Cardiac muscle cell (in vitro differentiated cells and primary cell): ENCODE measurements at regions not wholly inside any gene's neighbourhood (a gene's known extent, or its start where the extent isn't known, plus 50 kb on each side); places are given as distances from the start of the nearest gene placed in this dataset.

Source experiments
- DNase-seq, 2 donors: peaks; one replicate each; pipeline versions ENCODE4 v3.0.0 to v3.0.0-alpha.2; 2010 to 2017; ENCODE audit warnings: low read depth in 1 of 2, low spot score in 1 of 2
- H3K27ac ChIP-seq: fragments of 200-600 bp; sonication (generic); 2 replicates; pipeline ENCODE4 v1.5.1; 2016
- H3K27me3 ChIP-seq: fragments of 200-600 bp; sonication (generic); 2 replicates; pipeline ENCODE4 v1.6.0; 2016; ENCODE audit warnings: control low read depth
- H3K36me3 ChIP-seq: fragments of 200-600 bp; sonication (generic); 2 replicates; pipeline ENCODE4 v1.5.1; 2016; ENCODE audit warnings: control low read depth
- H3K4me1 ChIP-seq: fragments of 200-600 bp; sonication (generic); 2 replicates; pipeline ENCODE4 v1.8.1; 2017; ENCODE audit warnings: low read depth, mild to moderate bottlenecking, mixed run types
- H3K4me3 ChIP-seq: fragments of 200-600 bp; sonication (generic); 2 replicates; pipeline ENCODE4 v1.5.1; 2016; ENCODE audit warnings: mild to moderate bottlenecking
- H3K9me3 ChIP-seq: fragments of 200-600 bp; sonication (generic); 2 replicates; pipeline ENCODE4 v1.5.1; 2017; ENCODE audit warnings: low read depth, mild to moderate bottlenecking, control low read depth
- TF ChIP-seq, protein P1 (sequence below): IDR thresholded peaks from 2 replicates; pipeline ENCODE4 v1.5.1; 2012; ENCODE audit warnings: low read depth, mild to moderate bottlenecking, low read length

DNA sequence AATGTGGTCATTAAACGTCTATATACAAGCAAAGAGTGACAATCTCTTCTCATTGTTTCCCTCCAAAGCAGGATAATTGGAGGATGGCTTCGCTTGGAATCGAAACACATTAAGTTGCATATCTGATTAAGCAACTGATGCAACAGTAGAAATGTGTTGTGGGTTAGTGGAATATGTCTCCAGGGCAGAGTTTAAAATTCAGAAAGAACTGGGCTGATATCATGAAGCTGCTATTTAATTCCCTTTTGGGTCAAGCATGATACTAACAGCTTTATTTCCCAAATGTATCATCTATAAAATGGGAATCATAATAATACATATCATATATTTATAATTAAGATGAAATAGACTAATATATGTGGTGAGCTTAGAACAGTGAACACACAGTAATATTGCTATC, 1763.0 kb upstream of the C9orf72 start:
- no peak for DNase-seq
- TF ChIP-seq, protein P1, sequence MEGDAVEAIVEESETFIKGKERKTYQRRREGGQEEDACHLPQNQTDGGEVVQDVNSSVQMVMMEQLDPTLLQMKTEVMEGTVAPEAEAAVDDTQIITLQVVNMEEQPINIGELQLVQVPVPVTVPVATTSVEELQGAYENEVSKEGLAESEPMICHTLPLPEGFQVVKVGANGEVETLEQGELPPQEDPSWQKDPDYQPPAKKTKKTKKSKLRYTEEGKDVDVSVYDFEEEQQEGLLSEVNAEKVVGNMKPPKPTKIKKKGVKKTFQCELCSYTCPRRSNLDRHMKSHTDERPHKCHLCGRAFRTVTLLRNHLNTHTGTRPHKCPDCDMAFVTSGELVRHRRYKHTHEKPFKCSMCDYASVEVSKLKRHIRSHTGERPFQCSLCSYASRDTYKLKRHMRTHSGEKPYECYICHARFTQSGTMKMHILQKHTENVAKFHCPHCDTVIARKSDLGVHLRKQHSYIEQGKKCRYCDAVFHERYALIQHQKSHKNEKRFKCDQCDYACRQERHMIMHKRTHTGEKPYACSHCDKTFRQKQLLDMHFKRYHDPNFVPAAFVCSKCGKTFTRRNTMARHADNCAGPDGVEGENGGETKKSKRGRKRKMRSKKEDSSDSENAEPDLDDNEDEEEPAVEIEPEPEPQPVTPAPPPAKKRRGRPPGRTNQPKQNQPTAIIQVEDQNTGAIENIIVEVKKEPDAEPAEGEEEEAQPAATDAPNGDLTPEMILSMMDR, result no peak
- Histone ChIP-seq H3K36me3 (no peaks in the 10 kb centered on the region), H3K27ac (no peak overlapping the region), H3K4me1 (no peaks in the 10 kb centered on the region), H3K9me3 (no peaks in the 10 kb centered on the region), H3K27me3 (no peaks in the 10 kb centered on the region), H3K4me3 (no peak overlapping the region)

DNA sequence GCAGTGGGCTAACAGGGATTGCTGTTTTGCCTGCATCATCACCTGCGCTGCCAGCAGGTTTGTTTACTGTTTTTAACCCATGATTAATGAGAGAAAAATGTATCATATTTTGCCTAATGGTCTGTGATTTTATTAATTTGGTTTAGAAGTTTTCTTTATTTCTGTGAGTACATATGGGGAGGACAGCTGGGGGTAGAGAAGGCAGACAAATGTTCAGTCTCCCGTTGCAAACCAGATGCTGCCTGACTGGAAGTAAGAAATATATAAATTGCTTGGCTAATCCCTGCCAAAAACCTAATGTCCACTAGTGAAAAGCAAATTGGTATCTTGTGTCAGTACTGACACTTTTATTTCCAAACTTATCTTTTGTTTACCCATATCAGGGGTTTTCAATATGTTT, 1766.1 kb upstream of the C9orf72 start:
- Histone ChIP-seq H3K9me3 (no peaks in the 10 kb centered on the region), H3K27me3 (no peaks in the 10 kb centered on the region), H3K4me3 (no peak overlapping the region), H3K36me3 (no peaks in the 10 kb centered on the region), H3K27ac (no peak overlapping the region), H3K4me1 (no peaks in the 10 kb centered on the region)
- TF ChIP-seq, protein P1, result no peak
- no peak for DNase-seq

DNA sequence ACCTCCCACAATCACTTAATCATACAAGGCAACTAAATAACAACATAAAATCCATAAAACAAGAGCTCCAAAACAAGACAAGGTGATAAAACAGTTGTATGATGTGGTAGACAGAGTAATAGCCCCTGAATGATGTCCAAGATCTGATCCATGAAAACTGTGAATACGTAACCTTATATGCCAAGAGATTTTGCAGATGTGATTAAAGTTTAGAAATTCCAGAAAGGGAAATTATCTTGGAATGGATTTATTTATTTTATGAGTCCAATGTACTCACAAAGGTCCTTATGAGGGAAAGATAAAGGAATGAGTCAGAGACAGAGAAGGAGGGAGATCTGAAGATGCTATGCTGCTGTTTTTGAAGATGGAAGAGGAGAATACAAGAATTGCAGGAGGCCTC, 1775.7 kb upstream of the C9orf72 start:
- DNase-seq, result peak in 1 of 2 donors; percentile 5
- Histone ChIP-seq H3K4me1 (no peaks in the 10 kb centered on the region), H3K27me3 (no peaks in the 10 kb centered on the region), H3K36me3 (no peaks in the 10 kb centered on the region), H3K4me3 (no peak overlapping the region), H3K9me3 (no peaks in the 10 kb centered on the region), H3K27ac (no peak overlapping the region)
- TF ChIP-seq, protein P1, result no peak

DNA sequence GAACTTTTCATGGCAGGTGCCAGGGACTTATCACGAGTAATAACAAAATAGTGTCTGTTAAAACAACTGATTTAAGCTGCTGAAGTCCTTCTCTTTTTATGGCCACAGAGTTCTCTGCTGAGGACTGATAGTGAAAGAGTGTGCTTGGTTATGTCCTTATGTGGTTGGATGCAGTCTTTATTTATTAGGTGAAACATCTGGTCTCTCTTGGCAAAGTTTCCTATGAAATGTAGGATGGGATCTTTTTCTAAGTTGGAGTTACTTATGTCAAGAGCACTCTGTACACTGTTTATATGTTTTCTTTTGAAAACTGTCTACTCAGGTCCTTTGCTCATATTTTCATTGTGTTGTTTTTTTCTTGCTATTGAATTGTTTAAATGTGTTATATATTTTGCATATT, 1816.1 kb upstream of the C9orf72 start:
- Histone ChIP-seq H3K4me1 (no peaks in the 10 kb centered on the region), H3K27ac (no peak overlapping the region), H3K9me3 (no peaks in the 10 kb centered on the region), H3K36me3 (no peaks in the 10 kb centered on the region), H3K27me3 (no peaks in the 10 kb centered on the region), H3K4me3 (no peak overlapping the region)
- no peak for DNase-seq
- TF ChIP-seq, protein P1, result no peak

DNA sequence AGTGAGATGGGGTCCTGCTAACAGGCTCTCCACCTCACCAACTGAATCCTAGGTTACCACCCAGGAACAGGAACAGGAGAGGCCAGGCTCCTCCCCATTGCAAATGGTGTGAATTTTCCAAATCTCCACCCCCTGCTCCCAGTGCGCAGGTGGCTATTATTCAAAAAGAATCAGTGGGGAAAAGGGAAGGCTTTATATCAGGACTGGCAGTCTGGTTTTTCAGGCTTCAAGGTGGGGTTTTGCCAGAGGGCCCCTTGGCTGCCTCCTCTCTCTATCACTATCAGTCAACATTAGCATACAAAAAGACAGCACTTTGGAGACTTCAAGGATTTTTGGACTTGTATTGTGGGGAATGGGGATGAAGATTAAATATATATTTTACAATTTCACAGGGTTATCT, 1817.6 kb upstream of the C9orf72 start:
- TF ChIP-seq, protein P1, result no peak
- DNase-seq, result no peak
- Histone ChIP-seq H3K36me3 (no peaks in the 10 kb centered on the region), H3K27me3 (no peaks in the 10 kb centered on the region), H3K4me3 (no peak overlapping the region), H3K9me3 (no peaks in the 10 kb centered on the region), H3K4me1 (no peaks in the 10 kb centered on the region), H3K27ac (no peak overlapping the region)

DNA sequence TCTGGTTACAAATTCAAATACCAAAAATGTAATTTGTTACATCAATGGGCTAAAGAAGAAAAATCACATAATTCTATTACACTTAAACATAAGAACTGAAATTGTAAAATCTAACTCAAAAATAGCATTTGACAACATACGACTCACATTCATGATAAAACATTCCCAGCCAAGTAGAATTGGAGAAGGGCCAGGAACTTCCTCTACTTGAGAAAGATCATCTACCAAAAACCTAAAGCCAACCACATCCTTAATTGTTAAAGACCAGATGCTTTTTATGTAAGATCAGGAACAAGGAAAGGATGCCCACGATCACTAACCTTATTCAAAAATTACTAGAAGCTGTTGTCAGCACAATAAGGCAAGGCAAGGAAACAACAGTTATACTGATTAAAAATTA, 1819.8 kb upstream of the C9orf72 start:
- Histone ChIP-seq H3K4me1 (no peaks in the 10 kb centered on the region), H3K27me3 (no peaks in the 10 kb centered on the region), H3K4me3 (no peak overlapping the region), H3K9me3 (no peaks in the 10 kb centered on the region), H3K36me3 (no peaks in the 10 kb centered on the region), H3K27ac (no peak overlapping the region)
- TF ChIP-seq, protein P1, result no peak
- no peak for DNase-seq
